ENCODE measurements at regions not wholly inside any gene's neighbourhood (a gene's known extent, or its start where the extent isn't known, plus 50 kb on each side); places are given as distances from the start of the nearest gene placed in this dataset.

DNA sequence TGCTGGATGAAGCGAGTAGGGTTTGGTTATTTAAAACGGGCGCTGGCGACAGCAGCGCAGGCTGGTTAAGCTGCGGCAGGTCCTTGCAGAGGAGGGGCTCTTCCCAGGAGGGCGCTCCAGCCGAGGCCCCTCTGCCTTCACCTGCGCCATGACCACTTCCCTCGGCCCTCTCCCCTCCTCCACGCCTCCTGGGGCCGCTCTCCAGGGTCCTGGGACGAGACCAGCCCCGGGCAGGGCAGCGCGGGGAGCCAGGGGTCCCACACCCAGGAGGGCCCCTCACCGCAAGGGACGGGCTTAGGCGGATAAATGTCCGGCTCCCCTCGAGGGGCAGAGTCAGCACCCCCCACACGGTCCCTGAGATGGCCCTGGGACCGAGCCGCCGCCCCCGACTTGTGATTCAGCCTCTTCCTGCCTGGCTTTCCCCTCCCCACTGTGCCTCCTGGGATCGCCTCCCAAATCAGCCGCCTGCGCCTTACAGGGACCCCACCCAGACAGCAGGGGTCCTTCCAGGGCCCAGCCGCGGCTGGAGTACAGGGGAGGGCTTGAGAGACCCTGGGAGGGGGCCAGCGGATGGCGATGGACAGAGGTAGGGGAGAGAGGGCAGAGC is 380.7 kb downstream of the MATN1 start:
- no peaks in the 10 kb centered on the region for H4K20me1 ChIP-seq (ENCODE audit: control insufficient read depth, insufficient read depth)
- SMC1A ChIA-PET (ENCODE audit: uncharacterized antibody, unreplicated experiment) = no interaction called here
- 44% methylated on average over 30 of the region's 33 CpGs for WGBS (ENCODE audit: insufficient coverage, insufficient replicate concordance, low lambda C conversion rate, missing lambda C conversion rate)
- H3K79me2 ChIP-seq (ENCODE audit: control insufficient read depth, insufficient read depth, low read length) = no peaks in the 10 kb centered on the region
- no peaks in the 10 kb centered on the region for H3K36me3 ChIP-seq (ENCODE audit: control insufficient read depth in 2 of 2, insufficient read depth in 2 of 2, low read length in 1 of 2)
- FAIRE-seq (no peak), ATAC-seq (no peak), DNase-seq (ENCODE audit: low read depth, low spot score) (no peak)
- H3K27ac ChIP-seq (ENCODE audit: control insufficient read depth, insufficient read depth) = no peak overlapping the region
- no peaks in the 10 kb centered on the region for H3K4me1 ChIP-seq (ENCODE audit: control insufficient read depth, insufficient read depth, low read length)
- no peak overlapping the region for H3K9ac ChIP-seq (ENCODE audit: control insufficient read depth, insufficient read depth, low read length)
- RAD21 ChIA-PET (ENCODE audit: unreplicated experiment) = no interaction called here
- CTCF ChIA-PET = no interaction called here
- intact Hi-C loops (cut with micrococcal nuclease; ENCODE audit: unreplicated experiment) (no loop called here), in situ Hi-C loops (cut with MboI) (no loop called here)
- BruUV-seq (replicated peaks) = no TSS peak
- no peak overlapping the region for H2AFZ ChIP-seq (ENCODE audit: control insufficient read depth, low read depth, low read length)
- H3K4me3 ChIP-seq = no peak overlapping the region
- peaks cover 0 to 5% of the 10 kb centered on the region in 2 experiments; a peak in 2 of 4 replicates for H3K27me3 ChIP-seq (replicated peaks in 1 of 2; ENCODE audit: control insufficient read depth in 2 of 2, insufficient read depth in 2 of 2, low read length in 1 of 2)
- H3K4me2 ChIP-seq (ENCODE audit: control insufficient read depth, insufficient read depth) = no peak overlapping the region
- TF ChIP-seq BRCA1 (IDR thresholded peaks at IDR 0.05; ENCODE audit: low read depth, low read length) = no peak
- no peak for TF ChIP-seq SMAD1 (IDR thresholded peaks at IDR 0.05; ENCODE audit: low read depth, partially characterized antibody)
- TF ChIP-seq STAT3 (IDR thresholded peaks at IDR 0.05; ENCODE audit: low read depth, low read length) = no peak
- TF ChIP-seq KAT2A (conservative IDR thresholded peaks at IDR 0.05; ENCODE audit: control insufficient read depth, low read depth, low read length) = no peak
- no peak for TF ChIP-seq TARDBP (IDR thresholded peaks at IDR 0.05; ENCODE audit: borderline replicate concordance)
- TF ChIP-seq, protein P1, sequence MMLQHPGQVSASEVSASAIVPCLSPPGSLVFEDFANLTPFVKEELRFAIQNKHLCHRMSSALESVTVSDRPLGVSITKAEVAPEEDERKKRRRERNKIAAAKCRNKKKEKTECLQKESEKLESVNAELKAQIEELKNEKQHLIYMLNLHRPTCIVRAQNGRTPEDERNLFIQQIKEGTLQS (IDR thresholded peaks at IDR 0.05; ENCODE audit: borderline replicate concordance, extremely low read depth, low read depth, low read length) = no peak
- TF ChIP-seq, protein P2, sequence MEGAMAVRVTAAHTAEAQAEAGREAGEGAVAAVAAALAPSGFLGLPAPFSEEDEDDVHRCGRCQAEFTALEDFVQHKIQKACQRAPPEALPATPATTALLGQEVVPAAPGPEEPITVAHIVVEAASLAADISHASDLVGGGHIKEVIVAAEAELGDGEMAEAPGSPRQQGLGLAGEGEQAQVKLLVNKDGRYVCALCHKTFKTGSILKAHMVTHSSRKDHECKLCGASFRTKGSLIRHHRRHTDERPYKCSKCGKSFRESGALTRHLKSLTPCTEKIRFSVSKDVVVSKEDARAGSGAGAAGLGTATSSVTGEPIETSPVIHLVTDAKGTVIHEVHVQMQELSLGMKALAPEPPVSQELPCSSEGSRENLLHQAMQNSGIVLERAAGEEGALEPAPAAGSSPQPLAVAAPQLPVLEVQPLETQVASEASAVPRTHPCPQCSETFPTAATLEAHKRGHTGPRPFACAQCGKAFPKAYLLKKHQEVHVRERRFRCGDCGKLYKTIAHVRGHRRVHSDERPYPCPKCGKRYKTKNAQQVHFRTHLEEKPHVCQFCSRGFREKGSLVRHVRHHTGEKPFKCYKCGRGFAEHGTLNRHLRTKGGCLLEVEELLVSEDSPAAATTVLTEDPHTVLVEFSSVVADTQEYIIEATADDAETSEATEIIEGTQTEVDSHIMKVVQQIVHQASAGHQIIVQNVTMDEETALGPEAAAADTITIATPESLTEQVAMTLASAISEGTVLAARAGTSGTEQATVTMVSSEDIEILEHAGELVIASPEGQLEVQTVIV (IDR thresholded peaks at IDR 0.05; ENCODE audit: borderline replicate concordance, partially characterized antibody) = no peak
- no peak for TF ChIP-seq RBBP5 (conservative IDR thresholded peaks at IDR 0.05)
- POLR2A ChIA-PET = no interaction called here
- no peaks in the 10 kb centered on the region for H3K9me3 ChIP-seq (replicated peaks; ENCODE audit: control insufficient read depth, insufficient read depth, low read length)
